OCI-LY3 (cell line): ENCODE measurements at regions not wholly inside any gene's neighbourhood (a gene's known extent, or its start where the extent isn't known, plus 50 kb on each side); places are given as distances from the start of the nearest gene placed in this dataset.

Experiments used
- CTCF ChIP-seq: fragments of 200-600, 300-600 bp; sonication (generic); IDR thresholded peaks from 2 replicates; pipeline ENCODE4 v1.5.1; 2014; ENCODE audit warnings: antibody characterized with exemption, low read length, low read depth
- EZH2phosphoT487 ChIP-seq: fragments of 200-600 bp; shearing (Covaris generic); IDR thresholded peaks from 2 replicates; pipeline ENCODE4 v1.6.1; 2018; ENCODE audit warnings: antibody characterized with exemption, mixed run types, low read depth

GRCh38 chr6:21392177-21392576 lies 201.4 kb upstream of the SOX4 start:
- TF ChIP-seq CTCF: no peak
- no peak for TF ChIP-seq EZH2phosphoT487
